ENCODE measurements at regions not wholly inside any gene's neighbourhood (a gene's known extent, or its start where the extent isn't known, plus 50 kb on each side); places are given as distances from the start of the nearest gene placed in this dataset.
A peak's percentile ranks its signal among the peaks of the same experiment; 100 is the strongest.

- no peak for TF ChIP-seq POLR2A (IDR thresholded peaks at IDR 0.05; ENCODE audit: low read depth)
- TF ChIP-seq, protein P1, sequence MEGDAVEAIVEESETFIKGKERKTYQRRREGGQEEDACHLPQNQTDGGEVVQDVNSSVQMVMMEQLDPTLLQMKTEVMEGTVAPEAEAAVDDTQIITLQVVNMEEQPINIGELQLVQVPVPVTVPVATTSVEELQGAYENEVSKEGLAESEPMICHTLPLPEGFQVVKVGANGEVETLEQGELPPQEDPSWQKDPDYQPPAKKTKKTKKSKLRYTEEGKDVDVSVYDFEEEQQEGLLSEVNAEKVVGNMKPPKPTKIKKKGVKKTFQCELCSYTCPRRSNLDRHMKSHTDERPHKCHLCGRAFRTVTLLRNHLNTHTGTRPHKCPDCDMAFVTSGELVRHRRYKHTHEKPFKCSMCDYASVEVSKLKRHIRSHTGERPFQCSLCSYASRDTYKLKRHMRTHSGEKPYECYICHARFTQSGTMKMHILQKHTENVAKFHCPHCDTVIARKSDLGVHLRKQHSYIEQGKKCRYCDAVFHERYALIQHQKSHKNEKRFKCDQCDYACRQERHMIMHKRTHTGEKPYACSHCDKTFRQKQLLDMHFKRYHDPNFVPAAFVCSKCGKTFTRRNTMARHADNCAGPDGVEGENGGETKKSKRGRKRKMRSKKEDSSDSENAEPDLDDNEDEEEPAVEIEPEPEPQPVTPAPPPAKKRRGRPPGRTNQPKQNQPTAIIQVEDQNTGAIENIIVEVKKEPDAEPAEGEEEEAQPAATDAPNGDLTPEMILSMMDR (IDR thresholded peaks at IDR 0.05), result no peak
- no peak for TF ChIP-seq POLR2AphosphoS5 (IDR thresholded peaks at IDR 0.05)
- TF ChIP-seq EP300 (IDR thresholded peaks at IDR 0.05), result no peak
- DNase-seq (ENCODE audit: extremely low spot score), result no peak
- no peak overlapping the region for H3K27ac ChIP-seq (replicated peaks in 1 of 4)
- no peak overlapping the region for H3K4me3 ChIP-seq
- no peaks in the 10 kb centered on the region for H3K4me1 ChIP-seq
- intact Hi-C loops (cut with DNase I), result no loop called here
- H3K9me3 ChIP-seq, result no peaks in the 10 kb centered on the region
- no peaks in the 10 kb centered on the region for H3K36me3 ChIP-seq
- no peaks in the 10 kb centered on the region for H3K27me3 ChIP-seq
Measured at GRCh38 chr9:84563691-84564090, 105.8 kb upstream of the NTRK2 start.

- DNase-seq (ENCODE audit: extremely low spot score), result no peak
Measured at GRCh38 chr9:84567805-84568204, 101.7 kb upstream of the NTRK2 start.

GRCh38 chr9:84570482-84571154, 98.9 kb upstream of the NTRK2 start:
- no peak for DNase-seq (ENCODE audit: extremely low spot score)
- WGBS, result 82% methylated on average over 2 of the region's 2 CpGs
- H3K36me3 ChIP-seq, result no peaks in the 10 kb centered on the region
- no peak overlapping the region for H3K27ac ChIP-seq (replicated peaks in 1 of 4)
- no peak overlapping the region for H3K4me3 ChIP-seq
- no peaks in the 10 kb centered on the region for H3K4me1 ChIP-seq
- TF ChIP-seq EP300 (IDR thresholded peaks at IDR 0.05), result no peak
- no peak for TF ChIP-seq POLR2A (IDR thresholded peaks at IDR 0.05; ENCODE audit: low read depth)
- no peak for TF ChIP-seq POLR2AphosphoS5 (IDR thresholded peaks at IDR 0.05)
- TF ChIP-seq, protein P1 (IDR thresholded peaks at IDR 0.05), result no peak
- no peaks in the 10 kb centered on the region for H3K9me3 ChIP-seq
- intact Hi-C loops (cut with DNase I), result no loop called here
- H3K27me3 ChIP-seq, result no peaks in the 10 kb centered on the region

More at GRCh38 chr9:84567805-84568204, 101.7 kb upstream of the NTRK2 start:
- Histone ChIP-seq H3K9me3 (no peaks in the 10 kb centered on the region), H3K4me3 (no peak overlapping the region), H3K36me3 (no peaks in the 10 kb centered on the region), H3K27ac (replicated peaks in 1 of 4) (no peak overlapping the region), H3K4me1 (no peaks in the 10 kb centered on the region), H3K27me3 (no peaks in the 10 kb centered on the region)
- TF ChIP-seq, protein P1 (IDR thresholded peaks at IDR 0.05), result no peak
- TF ChIP-seq POLR2AphosphoS5 (IDR thresholded peaks at IDR 0.05) (no peak), EP300 (IDR thresholded peaks at IDR 0.05) (no peak), POLR2A (IDR thresholded peaks at IDR 0.05; ENCODE audit: low read depth) (no peak)
- intact Hi-C loops (cut with DNase I), result no loop called here
- WGBS, result 27% methylated on average over 1 of the region's 1 CpG

DNA sequence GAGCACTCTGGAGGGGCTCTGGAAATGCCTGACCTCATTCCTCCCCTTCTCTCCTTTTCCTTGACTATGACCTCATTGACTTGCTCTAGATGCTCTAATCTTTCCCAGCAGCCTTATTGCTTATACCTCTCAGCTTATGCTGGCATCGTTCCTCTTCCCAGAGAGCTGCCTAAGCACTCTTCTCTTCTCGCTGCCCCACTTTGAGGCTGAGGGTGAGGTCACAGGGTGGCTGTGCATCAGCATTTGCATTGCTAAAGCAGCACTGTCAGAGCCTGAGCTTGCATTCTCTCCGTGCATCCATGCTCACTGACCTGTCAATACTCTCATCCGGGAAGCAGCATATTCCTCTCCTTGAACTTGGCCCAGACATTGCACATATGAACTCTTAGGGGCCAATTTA, 96.4 kb upstream of the NTRK2 start:
- Histone ChIP-seq H3K27ac (replicated peaks in 1 of 4) (no peak overlapping the region), H3K4me1 (no peaks in the 10 kb centered on the region), H3K36me3 (no peaks in the 10 kb centered on the region), H3K27me3 (no peaks in the 10 kb centered on the region), H3K9me3 (no peaks in the 10 kb centered on the region), H3K4me3 (no peak overlapping the region)
- TF ChIP-seq, protein P1 (IDR thresholded peaks at IDR 0.05), result no peak
- TF ChIP-seq POLR2A (IDR thresholded peaks at IDR 0.05; ENCODE audit: low read depth) (no peak), POLR2AphosphoS5 (IDR thresholded peaks at IDR 0.05) (no peak), EP300 (IDR thresholded peaks at IDR 0.05) (no peak)
- WGBS, result 59% methylated on average over 4 of the region's 4 CpGs
- intact Hi-C loops (cut with DNase I), result no loop called here
- DNase-seq (ENCODE audit: extremely low spot score), result no peak

- peak; percentile 24 for DNase-seq (ENCODE audit: extremely low spot score)
- no peaks in the 10 kb centered on the region for H3K36me3 ChIP-seq
- H3K4me1 ChIP-seq, result no peaks in the 10 kb centered on the region
- H3K27me3 ChIP-seq, result no peaks in the 10 kb centered on the region
- H3K4me3 ChIP-seq, result no peak overlapping the region
- intact Hi-C loops (cut with DNase I), result no loop called here
- H3K9me3 ChIP-seq, result no peaks in the 10 kb centered on the region
- WGBS, result 82% methylated on average over 4 of the region's 4 CpGs
- no peak for TF ChIP-seq POLR2AphosphoS5 (IDR thresholded peaks at IDR 0.05)
- TF ChIP-seq POLR2A (IDR thresholded peaks at IDR 0.05; ENCODE audit: low read depth), result no peak
- H3K27ac ChIP-seq (replicated peaks in 1 of 4), result no peak overlapping the region
Measured at GRCh38 chr9:84575705-84576104, 93.8 kb upstream of the NTRK2 start.

Data from esophagus muscularis mucosa (tissue), 4 donors.